ENCODE measurements at regions not wholly inside any gene's neighbourhood (a gene's known extent, or its start where the extent isn't known, plus 50 kb on each side); places are given as distances from the start of the nearest gene placed in this dataset.

DNA sequence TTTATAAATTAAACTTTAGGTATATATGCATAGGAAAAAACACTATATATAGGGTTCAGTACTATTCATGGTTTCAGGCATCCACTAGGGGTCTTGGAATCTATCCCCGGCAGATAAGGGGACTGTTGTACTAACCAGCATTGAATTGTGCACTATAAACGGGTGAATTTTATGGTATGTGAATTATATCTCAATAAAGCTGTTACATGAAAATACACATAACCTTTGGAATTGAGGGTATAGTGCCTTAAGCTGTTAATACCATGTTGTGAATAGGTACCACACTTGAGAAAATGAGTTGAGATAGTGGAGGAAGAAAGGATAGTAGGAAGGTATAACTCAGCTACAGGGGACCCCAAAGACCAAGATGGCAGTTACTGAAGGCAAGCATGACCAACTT lies 167.3 kb downstream of the HAUS1 start:
- H3K27me3 ChIP-seq (ENCODE audit: control insufficient read depth in 2 of 2, insufficient read depth in 2 of 2, low read length in 2 of 2): no peaks in the 10 kb centered on the region
- no TSS peak for BruUV-seq (replicated peaks)
- CTCF ChIA-PET: interaction anchor here (1.0 to 2.5 kb wide), 3 partner anchors 9 to 98 kb away, joined by 3 to 11 read pairs (median 10); a partner anchor contains a TSS
- dilution Hi-C loops (cut with MboI; ENCODE audit: extremely low pct_ligation_motif_present, low sequenced_read_pairs): no loop called here
- H3K4me3 ChIP-seq (replicated peaks in 1 of 3; ENCODE audit: insufficient read depth in 1 of 3, low read depth in 1 of 3, low read length in 3 of 3): no peak overlapping the region
- intact Hi-C loops (cut with micrococcal nuclease): no loop called here
- POLR2A ChIA-PET: no interaction called here
- TF ChIP-seq FOS (IDR thresholded peaks at IDR 0.05; ENCODE audit: borderline replicate concordance, insufficient read depth, low read length): no peak
- TF ChIP-seq, protein P1, sequence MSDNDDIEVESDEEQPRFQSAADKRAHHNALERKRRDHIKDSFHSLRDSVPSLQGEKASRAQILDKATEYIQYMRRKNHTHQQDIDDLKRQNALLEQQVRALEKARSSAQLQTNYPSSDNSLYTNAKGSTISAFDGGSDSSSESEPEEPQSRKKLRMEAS (IDR thresholded peaks at IDR 0.05; ENCODE audit: insufficient read depth, insufficient read length): no peak
- TF ChIP-seq MYC (IDR thresholded peaks at IDR 0.05; ENCODE audit: low read depth, low read length): no peak
- TF ChIP-seq POLR2AphosphoS5 (IDR thresholded peaks at IDR 0.05; ENCODE audit: insufficient read depth, low read depth, low read length): no peak
- TF ChIP-seq JUN (IDR thresholded peaks at IDR 0.05; ENCODE audit: borderline replicate concordance, insufficient read depth, insufficient read length, low read depth): no peak
- TF ChIP-seq GATA2 (IDR thresholded peaks at IDR 0.05; ENCODE audit: insufficient read depth, insufficient read length, low read depth, low read length): no peak
- TF ChIP-seq EZH2 (IDR thresholded peaks at IDR 0.05; ENCODE audit: borderline replicate concordance, low read depth, low read length, severe bottlenecking): no peak
- TF ChIP-seq, protein P2, sequence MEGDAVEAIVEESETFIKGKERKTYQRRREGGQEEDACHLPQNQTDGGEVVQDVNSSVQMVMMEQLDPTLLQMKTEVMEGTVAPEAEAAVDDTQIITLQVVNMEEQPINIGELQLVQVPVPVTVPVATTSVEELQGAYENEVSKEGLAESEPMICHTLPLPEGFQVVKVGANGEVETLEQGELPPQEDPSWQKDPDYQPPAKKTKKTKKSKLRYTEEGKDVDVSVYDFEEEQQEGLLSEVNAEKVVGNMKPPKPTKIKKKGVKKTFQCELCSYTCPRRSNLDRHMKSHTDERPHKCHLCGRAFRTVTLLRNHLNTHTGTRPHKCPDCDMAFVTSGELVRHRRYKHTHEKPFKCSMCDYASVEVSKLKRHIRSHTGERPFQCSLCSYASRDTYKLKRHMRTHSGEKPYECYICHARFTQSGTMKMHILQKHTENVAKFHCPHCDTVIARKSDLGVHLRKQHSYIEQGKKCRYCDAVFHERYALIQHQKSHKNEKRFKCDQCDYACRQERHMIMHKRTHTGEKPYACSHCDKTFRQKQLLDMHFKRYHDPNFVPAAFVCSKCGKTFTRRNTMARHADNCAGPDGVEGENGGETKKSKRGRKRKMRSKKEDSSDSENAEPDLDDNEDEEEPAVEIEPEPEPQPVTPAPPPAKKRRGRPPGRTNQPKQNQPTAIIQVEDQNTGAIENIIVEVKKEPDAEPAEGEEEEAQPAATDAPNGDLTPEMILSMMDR (IDR thresholded peaks at IDR 0.05; ENCODE audit: extremely low read depth in 1 of 2, insufficient read depth in 1 of 2, low read depth in 1 of 2, low read length in 2 of 2): no peak
- TF ChIP-seq POLR2A (IDR thresholded peaks at IDR 0.05; ENCODE audit: low read depth, low read length): no peak
- no peak overlapping the region for H3K9ac ChIP-seq (replicated peaks; ENCODE audit: extremely low read depth, insufficient read depth, low read length)
- no peaks in the 10 kb centered on the region for H3K79me2 ChIP-seq (ENCODE audit: control insufficient read depth, insufficient read depth, low read length)
- no peaks in the 10 kb centered on the region for H3K36me3 ChIP-seq (ENCODE audit: control insufficient read depth in 2 of 2, extremely low read depth in 1 of 2, insufficient read depth in 2 of 2, low read length in 2 of 2)
- H4K20me1 ChIP-seq (replicated peaks; ENCODE audit: control insufficient read depth, extremely low read depth, insufficient read depth, low read length): no peaks in the 10 kb centered on the region
- H3K27ac ChIP-seq (ENCODE audit: insufficient read depth, low read depth, low read length): no peak overlapping the region
- FAIRE-seq (no peak), DNase-seq (ENCODE audit: low read depth, low spot score) (no peak)
- H3K4me1 ChIP-seq (ENCODE audit: control insufficient read depth, extremely low read depth, insufficient read depth, low read length): no peaks in the 10 kb centered on the region
- no peaks in the 10 kb centered on the region for H3K9me1 ChIP-seq (replicated peaks; ENCODE audit: control insufficient read depth, extremely low read depth, insufficient read depth, low read length)
- H2AFZ ChIP-seq (ENCODE audit: low read depth, low read length): no peak overlapping the region
- no peaks in the 10 kb centered on the region for H3K9me3 ChIP-seq (replicated peaks; ENCODE audit: control insufficient read depth, insufficient read depth, low read length)
- no peak overlapping the region for H3K4me2 ChIP-seq (ENCODE audit: insufficient read depth, low read length)
